Left renal cortex interstitium (tissue), 4 donors: ENCODE measurements at regions not wholly inside any gene's neighbourhood (a gene's known extent, or its start where the extent isn't known, plus 50 kb on each side); places are given as distances from the start of the nearest gene placed in this dataset.
A peak's percentile ranks its signal among the peaks of the same experiment; 100 is the strongest.
"Not testable (repeated sequence)": the region's sequence is repeated elsewhere in the genome, so short reads cannot be mapped to it uniquely, and the experiment has no call there.

Source experiments
- DNase-seq, 4 donors: peaks; one replicate each; pipeline ENCODE4 v3.0.0-alpha.2; 2013; ENCODE audit warnings: low read depth in 4 of 4, low spot score in 2 of 4, missing footprints in 1 of 4

DNA sequence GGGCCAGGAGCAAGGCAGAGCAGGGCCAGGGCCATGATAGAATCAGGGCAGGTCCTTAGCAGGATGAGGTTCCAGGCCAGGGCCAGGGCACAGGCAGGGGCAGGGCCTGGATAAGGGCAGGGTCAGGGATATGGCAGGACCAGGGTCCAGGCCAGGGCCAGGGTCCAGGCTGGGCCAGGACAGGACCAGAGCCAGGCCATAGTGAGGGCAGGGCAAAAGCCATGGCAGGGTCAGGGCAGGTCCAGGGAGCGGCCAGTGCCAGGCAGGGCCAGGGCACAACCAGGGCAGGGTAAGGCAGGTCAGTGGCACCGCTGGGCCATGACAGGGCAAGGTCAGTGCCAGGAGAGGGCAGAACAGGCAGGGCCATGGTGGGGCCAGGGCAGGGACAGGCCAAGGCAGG lies 152.2 kb downstream of the LIPI start:
- no peak for DNase-seq

- DNase-seq: not testable (repeated sequence)
Observed at GRCh38 chr21:14057841-14058481, 152.8 kb downstream of the LIPI start.

- DNase-seq: no peak
Observed at GRCh38 chr21:14057313-14057712, 153.4 kb downstream of the LIPI start.

GRCh38 chr21:14056771-14057191 lies 154.0 kb downstream of the LIPI start:
- DNase-seq: no peak

GRCh38 chr21:14055746-14056515 lies 154.8 kb downstream of the LIPI start:
- not testable (repeated sequence) for DNase-seq

GRCh38 chr21:14054682-14055081 lies 156.1 kb downstream of the LIPI start:
- no peak for DNase-seq

- no peak for DNase-seq
Observed at GRCh38 chr21:14050121-14050520, 160.6 kb downstream of the LIPI start.

DNA sequence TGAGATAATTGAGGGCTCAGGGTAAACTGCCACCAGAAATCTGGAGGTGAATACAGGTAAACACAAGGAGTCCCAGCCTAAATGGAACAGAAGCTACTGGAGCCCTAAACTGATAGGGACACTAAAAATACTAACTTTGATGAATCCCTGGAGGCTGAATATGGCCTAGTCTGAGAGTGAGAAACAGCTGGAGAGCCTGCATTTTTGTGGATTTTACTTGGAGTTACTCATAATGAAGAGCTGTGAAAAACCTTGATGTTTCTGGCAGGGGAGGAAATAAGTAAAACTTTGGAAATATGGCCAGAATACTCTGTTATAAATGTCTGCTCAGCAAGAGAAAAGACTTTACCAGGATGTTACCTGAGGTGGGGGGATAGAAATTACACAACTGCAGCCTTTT lies 164.4 kb downstream of the LIPI start:
- no peak for DNase-seq

DNA sequence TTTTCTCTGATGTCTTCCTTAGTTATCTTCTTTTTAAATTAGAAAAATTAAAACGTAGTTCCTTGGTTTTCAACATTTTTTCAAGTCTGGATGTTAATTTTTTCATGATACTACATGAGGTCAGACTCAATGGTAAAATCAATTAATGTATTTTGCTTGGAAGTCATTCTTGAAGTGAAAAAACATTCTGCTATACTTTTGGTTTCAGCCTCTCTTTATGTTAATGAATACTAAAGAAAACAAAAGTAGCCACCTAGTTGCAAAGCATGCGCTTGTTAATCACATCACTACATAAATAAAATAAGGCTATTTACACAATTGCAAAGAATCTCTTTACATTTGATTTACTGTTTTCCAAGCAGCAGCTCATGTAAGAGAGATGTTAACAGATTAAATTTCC lies 170.4 kb downstream of the LIPI start:
- no peak for DNase-seq

DNA sequence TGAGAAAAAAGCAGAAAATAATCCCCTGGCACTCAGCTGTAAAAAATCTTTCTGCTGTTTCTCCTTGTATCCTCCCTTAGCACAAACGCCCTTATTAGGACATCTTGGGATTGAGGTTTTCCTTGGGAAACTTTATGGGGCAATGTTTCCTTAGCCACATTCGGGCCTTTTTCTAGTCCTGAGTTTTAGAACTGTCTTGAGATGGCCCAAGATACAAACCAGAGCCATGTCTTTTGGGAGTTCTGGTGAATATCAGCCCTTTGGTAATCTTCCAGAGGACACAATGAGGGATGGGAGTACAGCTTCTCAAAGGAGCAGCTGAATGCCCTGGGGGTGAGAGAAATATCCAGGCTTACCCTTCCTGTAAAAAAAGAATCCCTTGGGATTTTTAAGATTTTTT lies 182.1 kb downstream of the LIPI start:
- not testable (repeated sequence) for DNase-seq

GRCh38 chr21:14027235-14027869 lies 183.4 kb downstream of the LIPI start:
- peak; percentile 41 to 80 (median 58) for DNase-seq

DNA sequence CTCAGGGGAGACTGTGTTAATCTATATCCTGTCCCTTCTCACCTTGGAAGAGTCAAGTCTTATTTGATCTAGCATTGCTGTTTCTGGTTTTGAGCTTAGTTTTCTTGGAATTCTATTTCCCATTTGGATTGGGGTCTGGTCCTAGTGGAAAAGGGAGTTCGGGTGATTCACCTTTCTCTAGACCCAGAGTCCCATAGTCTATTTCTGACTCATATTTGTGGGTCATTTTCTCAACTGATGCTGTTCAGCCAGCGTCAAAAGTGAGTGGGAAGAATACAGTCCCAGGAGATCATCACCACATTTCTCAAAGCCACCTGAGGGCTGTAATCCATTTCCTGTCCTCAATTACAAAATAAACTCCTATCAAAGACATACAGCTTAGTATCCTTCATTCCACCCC lies 190.6 kb downstream of the LIPI start:
- not testable (repeated sequence) for DNase-seq

DNA sequence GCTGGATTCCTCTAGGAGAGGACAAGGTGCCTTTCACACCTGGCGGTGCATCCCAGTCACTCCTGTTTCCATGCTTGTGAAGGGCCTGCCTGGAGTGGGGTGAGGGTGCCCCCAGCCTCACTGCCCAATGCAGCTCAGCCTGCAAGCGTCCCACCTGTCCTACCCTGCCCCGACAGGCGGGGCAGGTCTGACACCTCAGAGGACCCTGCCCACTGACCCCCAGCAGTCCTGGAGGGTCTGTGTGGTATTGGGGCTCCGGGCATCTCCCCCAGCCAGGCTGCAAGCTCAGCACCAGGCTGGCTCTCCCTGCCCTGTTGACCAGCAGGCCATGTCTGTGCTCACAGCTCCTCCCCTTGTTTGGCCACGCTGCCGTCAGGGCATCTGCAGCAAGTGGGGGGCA lies 194.9 kb downstream of the LIPI start:
- DNase-seq: not testable (repeated sequence)

DNA sequence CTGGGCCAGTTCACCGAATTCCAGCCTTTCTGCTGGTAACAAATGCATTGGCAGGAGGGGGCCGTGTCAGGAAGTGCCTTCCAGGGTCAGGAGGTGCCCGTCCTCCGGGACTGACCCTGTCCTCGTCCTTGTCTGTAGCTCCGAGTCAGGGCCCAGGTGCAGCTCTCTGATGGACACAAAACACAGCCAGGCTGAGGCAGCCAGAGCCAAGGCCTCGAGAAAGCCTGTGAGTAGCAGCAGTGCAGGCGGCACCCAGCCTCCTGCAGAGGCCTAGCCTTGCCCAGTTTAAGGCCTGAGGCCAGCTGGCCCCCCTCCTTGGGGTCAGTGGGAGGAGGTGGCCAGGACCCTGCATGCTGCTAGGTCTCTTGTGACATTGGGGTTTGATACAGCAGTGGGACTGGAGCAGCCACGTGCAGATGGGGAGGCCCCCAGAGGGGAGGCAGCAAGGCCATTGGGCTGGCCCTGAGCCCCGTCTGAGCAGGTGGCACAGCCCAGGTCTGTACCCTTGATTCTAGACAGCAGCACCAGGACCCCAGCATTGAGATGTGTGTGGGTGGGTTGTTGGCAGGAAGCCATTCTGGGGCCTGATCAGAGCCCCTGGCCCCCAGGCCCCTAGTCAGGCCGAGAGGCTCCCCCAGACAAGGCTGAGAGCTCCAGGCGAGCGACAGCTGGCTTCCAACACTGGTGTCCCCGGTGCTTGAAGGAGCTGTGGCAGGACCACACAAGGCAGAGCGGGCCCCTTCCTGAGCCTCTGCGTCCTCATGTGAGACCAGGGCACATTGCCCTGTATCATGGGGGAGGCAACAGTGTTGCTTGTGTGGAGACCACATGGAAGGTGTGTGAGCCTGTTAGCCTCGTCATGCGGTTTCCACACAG lies 196.9 kb downstream of the LIPI start:
- DNase-seq: not testable (repeated sequence)

- no peak for DNase-seq
Observed at GRCh38 chr21:14013056-14013603, 197.6 kb downstream of the LIPI start.

- no peak for DNase-seq
Observed at GRCh38 chr21:14012409-14012808, 198.3 kb downstream of the LIPI start.

GRCh38 chr21:14011751-14012150 lies 199.0 kb downstream of the LIPI start:
- DNase-seq: not testable (repeated sequence)

DNA sequence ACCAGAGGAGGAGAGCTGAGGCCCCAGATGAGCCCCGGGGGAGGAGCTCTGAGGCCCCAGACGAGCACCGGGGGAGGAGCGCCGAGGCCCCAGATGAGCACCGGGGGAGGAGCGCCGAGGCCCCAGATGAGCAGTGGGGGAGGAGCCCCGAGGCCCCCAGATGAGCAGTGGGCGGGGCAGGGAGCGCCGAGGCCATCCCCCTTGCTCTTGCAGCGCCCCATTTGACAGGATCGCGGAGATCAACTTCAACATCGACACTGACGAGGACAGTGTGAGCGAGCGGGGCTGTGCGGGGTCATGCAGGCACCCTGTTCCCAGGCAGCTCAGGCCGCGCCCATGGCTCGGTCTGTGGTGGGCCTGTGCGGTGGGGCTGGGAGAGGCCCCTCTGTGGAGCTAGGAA lies 199.6 kb downstream of the LIPI start:
- not testable (repeated sequence) for DNase-seq

DNA sequence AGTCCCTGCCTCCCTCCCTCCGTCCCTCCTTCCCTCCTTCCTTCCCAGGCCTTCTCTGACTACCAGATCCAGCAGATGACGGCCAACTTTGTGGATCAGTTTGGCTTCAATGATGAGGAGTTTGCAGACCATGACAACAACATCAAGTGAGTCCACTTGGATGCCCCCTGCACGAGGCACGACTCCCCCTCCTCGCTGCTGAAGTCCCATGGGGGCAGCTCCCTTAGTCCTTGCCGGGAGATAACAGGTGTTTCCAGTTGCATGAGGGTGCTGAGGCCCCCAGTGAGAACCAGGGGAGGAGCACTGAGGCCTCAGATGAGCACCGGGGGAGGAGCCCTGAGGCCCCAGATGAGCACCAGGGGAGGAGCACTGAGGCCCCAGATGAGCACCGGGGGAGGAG lies 200.0 kb downstream of the LIPI start:
- DNase-seq: no peak

GRCh38 chr21:14009990-14010389 lies 200.8 kb downstream of the LIPI start:
- DNase-seq: not testable (repeated sequence)
